ENCODE measurements at regions not wholly inside any gene's neighbourhood (a gene's known extent, or its start where the extent isn't known, plus 50 kb on each side); places are given as distances from the start of the nearest gene placed in this dataset.

DNA sequence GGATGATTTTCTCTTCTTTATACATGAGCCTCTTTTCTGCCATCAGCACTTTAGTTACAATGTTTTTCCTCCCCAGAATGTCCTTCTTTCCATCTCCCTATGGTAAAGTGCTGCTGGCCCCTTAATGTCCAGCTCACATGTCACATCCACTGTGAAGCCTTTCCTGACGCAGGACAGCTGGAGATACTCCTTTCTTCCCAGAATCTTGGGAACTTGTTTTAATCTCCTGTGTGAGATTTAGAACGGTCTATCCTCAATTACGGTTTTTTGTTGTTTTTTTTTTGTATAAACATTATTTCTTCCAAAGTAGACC, 147.7 kb upstream of the TSC22D2 start:
- no peak overlapping the region for H3K27ac ChIP-seq
- H3K4me1 ChIP-seq, result peaks cover 10% of the 10 kb centered on the region
- no peak for TF ChIP-seq EP300 (IDR thresholded peaks at IDR 0.05)
- TF ChIP-seq, protein P1, sequence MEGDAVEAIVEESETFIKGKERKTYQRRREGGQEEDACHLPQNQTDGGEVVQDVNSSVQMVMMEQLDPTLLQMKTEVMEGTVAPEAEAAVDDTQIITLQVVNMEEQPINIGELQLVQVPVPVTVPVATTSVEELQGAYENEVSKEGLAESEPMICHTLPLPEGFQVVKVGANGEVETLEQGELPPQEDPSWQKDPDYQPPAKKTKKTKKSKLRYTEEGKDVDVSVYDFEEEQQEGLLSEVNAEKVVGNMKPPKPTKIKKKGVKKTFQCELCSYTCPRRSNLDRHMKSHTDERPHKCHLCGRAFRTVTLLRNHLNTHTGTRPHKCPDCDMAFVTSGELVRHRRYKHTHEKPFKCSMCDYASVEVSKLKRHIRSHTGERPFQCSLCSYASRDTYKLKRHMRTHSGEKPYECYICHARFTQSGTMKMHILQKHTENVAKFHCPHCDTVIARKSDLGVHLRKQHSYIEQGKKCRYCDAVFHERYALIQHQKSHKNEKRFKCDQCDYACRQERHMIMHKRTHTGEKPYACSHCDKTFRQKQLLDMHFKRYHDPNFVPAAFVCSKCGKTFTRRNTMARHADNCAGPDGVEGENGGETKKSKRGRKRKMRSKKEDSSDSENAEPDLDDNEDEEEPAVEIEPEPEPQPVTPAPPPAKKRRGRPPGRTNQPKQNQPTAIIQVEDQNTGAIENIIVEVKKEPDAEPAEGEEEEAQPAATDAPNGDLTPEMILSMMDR (IDR thresholded peaks at IDR 0.05), result no peak
- H3K9me3 ChIP-seq, result no peaks in the 10 kb centered on the region
- 84% methylated on average over 3 of the region's 3 CpGs for WGBS
- no peaks in the 10 kb centered on the region for H3K36me3 ChIP-seq
- DNase-seq (ENCODE audit: low spot score in 2 of 2), result no peak
- H3K4me3 ChIP-seq, result no peak overlapping the region
- H3K27me3 ChIP-seq, result no peaks in the 10 kb centered on the region

DNA sequence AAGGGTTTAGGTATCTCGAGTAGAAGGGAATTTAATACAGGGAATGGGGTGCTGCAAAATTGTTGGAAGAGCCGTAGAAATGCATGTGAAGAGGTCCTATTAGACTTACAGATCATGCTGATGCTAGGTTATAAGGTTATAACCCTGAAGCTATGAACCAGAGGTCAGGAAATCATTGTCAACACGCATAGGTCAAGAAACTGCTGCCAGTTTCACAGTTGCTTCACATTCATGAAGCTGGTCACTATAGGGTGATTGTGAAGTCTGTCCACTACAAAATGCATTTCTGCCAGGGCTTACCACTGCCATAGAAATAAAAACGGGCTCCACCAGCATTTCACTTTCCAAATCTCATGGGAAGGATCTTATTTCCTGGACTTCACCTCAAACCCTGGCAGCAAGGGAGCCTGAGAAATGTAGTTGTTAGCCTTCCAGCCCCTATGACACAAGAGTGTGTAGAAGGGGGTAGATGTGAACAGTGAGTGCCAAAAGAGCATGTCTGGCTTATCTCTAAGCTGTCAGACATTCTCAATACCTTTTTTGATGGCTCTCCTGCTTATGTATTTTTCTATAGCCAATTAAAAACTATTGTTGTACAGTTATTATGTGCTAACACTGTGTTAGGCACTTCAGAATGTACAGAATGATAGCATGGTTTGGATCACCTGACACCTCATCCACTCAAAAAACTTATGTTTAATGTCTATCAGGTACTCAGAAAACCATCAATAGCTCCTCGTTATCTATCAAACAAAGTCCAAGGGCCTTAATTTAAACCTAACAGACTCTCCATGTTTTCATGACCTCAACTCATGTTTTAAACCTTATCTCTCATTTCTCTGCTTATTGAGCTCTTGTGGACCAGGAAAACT, 148.3 kb upstream of the TSC22D2 start:
- Histone ChIP-seq H3K9me3 (no peaks in the 10 kb centered on the region), H3K4me3 (no peak overlapping the region), H3K4me1 (peaks cover 16% of the 10 kb centered on the region), H3K27me3 (no peaks in the 10 kb centered on the region), H3K27ac (no peak overlapping the region), H3K36me3 (no peaks in the 10 kb centered on the region)
- WGBS, result 87% methylated on average over 5 of the region's 5 CpGs
- TF ChIP-seq, protein P1 (IDR thresholded peaks at IDR 0.05), result no peak
- no peak for TF ChIP-seq POLR2AphosphoS5 (IDR thresholded peaks at IDR 0.05)
- TF ChIP-seq EP300 (IDR thresholded peaks at IDR 0.05), result no peak
- no peak for TF ChIP-seq POLR2A (IDR thresholded peaks at IDR 0.05)
- no peak for DNase-seq (ENCODE audit: low spot score in 2 of 2)

DNA sequence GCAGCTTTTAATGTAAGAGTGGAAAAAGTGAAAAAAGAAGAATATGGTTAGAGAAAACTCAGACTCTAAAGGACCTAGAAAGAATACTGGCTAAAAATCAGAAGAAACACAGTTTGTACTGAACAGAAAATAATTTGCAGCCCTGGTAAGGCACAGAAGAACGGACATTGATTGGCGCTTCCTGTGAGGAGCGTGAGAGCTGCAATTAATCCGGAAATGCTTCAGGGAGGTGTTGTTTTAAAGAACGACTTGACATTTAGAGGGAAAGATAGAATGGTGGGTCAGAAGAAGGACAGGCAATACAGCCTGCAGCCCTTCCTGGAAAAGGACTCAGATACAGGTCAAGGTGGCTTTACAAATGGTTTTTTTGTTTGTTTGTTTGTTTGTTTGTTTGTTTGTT, 151.3 kb upstream of the TSC22D2 start:
- no peak overlapping the region for H3K27ac ChIP-seq
- H3K27me3 ChIP-seq, result no peaks in the 10 kb centered on the region
- 75% methylated on average over 5 of the region's 5 CpGs for WGBS

DNA sequence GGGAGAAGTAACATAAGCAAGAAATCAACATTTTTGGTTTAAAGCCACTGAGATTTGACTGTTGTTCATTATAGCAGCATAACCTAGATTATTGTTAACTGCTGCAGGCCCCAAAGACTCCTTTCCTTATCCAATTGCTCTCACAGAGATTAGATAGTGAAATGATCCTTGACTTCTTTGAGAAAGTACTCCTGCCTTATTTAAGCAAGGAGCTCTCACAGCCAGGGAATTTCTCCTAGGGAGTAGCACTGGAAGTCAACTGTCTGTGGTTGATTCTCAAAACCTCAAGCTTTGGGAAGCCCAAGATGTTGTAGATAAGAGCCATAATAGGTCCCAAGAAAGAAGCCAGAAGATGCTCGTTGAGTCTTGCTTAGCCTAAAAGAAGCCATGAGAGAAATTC, 151.8 kb upstream of the TSC22D2 start:
- no peak overlapping the region for H3K4me3 ChIP-seq
- DNase-seq (ENCODE audit: low spot score in 2 of 2), result no peak
- H3K27ac ChIP-seq, result no peak overlapping the region
- H3K4me1 ChIP-seq, result peaks cover 37% of the 10 kb centered on the region
- no peaks in the 10 kb centered on the region for H3K9me3 ChIP-seq
- TF ChIP-seq POLR2AphosphoS5 (IDR thresholded peaks at IDR 0.05) (no peak), EP300 (IDR thresholded peaks at IDR 0.05) (no peak), POLR2A (IDR thresholded peaks at IDR 0.05) (no peak)
- TF ChIP-seq, protein P1 (IDR thresholded peaks at IDR 0.05), result no peak
- 44% methylated on average over 1 of the region's 1 CpG for WGBS
- no peaks in the 10 kb centered on the region for H3K27me3 ChIP-seq
- H3K36me3 ChIP-seq, result no peaks in the 10 kb centered on the region

More for the DNA sequence above, 151.3 kb upstream of the TSC22D2 start:
- no peak for DNase-seq (ENCODE audit: low spot score in 2 of 2)
- no peak for TF ChIP-seq POLR2AphosphoS5 (IDR thresholded peaks at IDR 0.05)
- no peak for TF ChIP-seq POLR2A (IDR thresholded peaks at IDR 0.05)
- TF ChIP-seq, protein P1 (IDR thresholded peaks at IDR 0.05), result no peak
- TF ChIP-seq EP300 (IDR thresholded peaks at IDR 0.05), result no peak
- Histone ChIP-seq H3K36me3 (no peaks in the 10 kb centered on the region), H3K9me3 (no peaks in the 10 kb centered on the region), H3K4me3 (no peak overlapping the region), H3K4me1 (peaks cover 35% of the 10 kb centered on the region)

DNA sequence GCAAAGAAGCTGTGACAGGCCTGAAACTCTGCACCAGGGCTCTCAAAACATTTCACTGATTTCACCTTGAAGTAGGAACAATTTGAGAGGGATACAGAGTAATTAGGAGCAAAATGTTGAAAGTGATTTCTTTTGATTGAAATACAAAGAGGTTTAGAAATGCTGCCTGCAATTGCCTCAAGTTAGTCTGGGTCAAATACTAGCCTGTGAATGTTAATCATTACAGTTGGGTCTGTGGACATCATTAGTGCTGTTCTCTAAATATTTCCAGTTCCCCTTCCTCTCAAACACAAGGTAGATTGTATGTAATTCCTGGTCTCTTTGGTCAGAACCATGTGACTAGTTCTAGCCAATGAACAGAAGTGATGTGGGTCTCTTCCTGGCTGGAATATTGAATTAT, 152.3 kb upstream of the TSC22D2 start:
- Histone ChIP-seq H3K4me1 (peaks cover 40% of the 10 kb centered on the region), H3K27ac (no peak overlapping the region), H3K4me3 (no peak overlapping the region)

More for the DNA sequence above, 152.3 kb upstream of the TSC22D2 start:
- TF ChIP-seq EP300 (IDR thresholded peaks at IDR 0.05) (no peak), POLR2AphosphoS5 (IDR thresholded peaks at IDR 0.05) (no peak), POLR2A (IDR thresholded peaks at IDR 0.05) (no peak)
- TF ChIP-seq, protein P1 (IDR thresholded peaks at IDR 0.05), result no peak
- DNase-seq (ENCODE audit: low spot score in 2 of 2), result no peak
- Histone ChIP-seq H3K36me3 (no peaks in the 10 kb centered on the region), H3K27me3 (no peaks in the 10 kb centered on the region), H3K9me3 (no peaks in the 10 kb centered on the region)
